Caco-2 (cell line): ENCODE measurements at regions not wholly inside any gene's neighbourhood (a gene's known extent, or its start where the extent isn't known, plus 50 kb on each side); places are given as distances from the start of the nearest gene placed in this dataset.

Source experiments
- BruUV-seq: library from RNA; stranded (reverse); fragments of 400-500 nt; replicated peaks from 2 replicates; lab custom pipeline; 2021; lab: Mats Ljungman, UMichigan
- CTCF ChIA-PET: fragments of 300-600 bp; sonication (Branson Sonifier 250); formaldehyde crosslinking; loops from one replicate; lab custom pipeline; 2022; ENCODE audit warnings: antibody characterized with exemption; lab: Charles Lee
- POLR2A ChIA-PET: fragments of 300-600 bp; sonication (Branson Sonifier 250); formaldehyde crosslinking; loops from one replicate; lab custom pipeline; 2022; ENCODE audit warnings: antibody characterized with exemption; lab: Charles Lee
- DNase-seq, 2 experiments: peaks; one replicate each; pipeline versions ENCODE4 v3.0.0 to v3.0.0-alpha.2; 2020 to 2022
- H3K27me3 ChIP-seq: replicated peaks from 2 replicates; pipeline ENCODE4 v1.6.0; 2011; ENCODE audit warnings: low read length; ENCODE audit not compliant: control insufficient read depth, insufficient read depth
- H3K36me3 ChIP-seq: 2 replicates; pipeline ENCODE4 v1.5.1; 2011; ENCODE audit warnings: low read length; ENCODE audit not compliant: control insufficient read depth, insufficient read depth
- H3K4me1 ChIP-seq: fragments of 250-450 bp; sonication (Bioruptor Pico); 2 replicates; pipeline ENCODE4 v1.5.1; 2020; ENCODE audit warnings: mild to moderate bottlenecking
- H3K4me3 ChIP-seq: 2 replicates; pipeline ENCODE4 v1.5.1; 2011; ENCODE audit warnings: low read depth, mild to moderate bottlenecking, control low read depth, low read length
- H3K9me3 ChIP-seq: fragments of 250-450 bp; sonication (Bioruptor Pico); 2 replicates; pipeline ENCODE4 v1.5.1; 2020; ENCODE audit warnings: mild to moderate bottlenecking, moderate library complexity
- H3K27ac Mint-ChIP-seq: one replicate; pipeline ENCODE4 v1.8.0; 2022; ENCODE audit warnings: mixed read lengths; ENCODE audit not compliant: unreplicated experiment
- H3K27me3 Mint-ChIP-seq: one replicate; pipeline ENCODE4 v1.8.0; 2022; ENCODE audit warnings: mixed read lengths; ENCODE audit not compliant: insufficient read depth, unreplicated experiment
- H3K36me3 Mint-ChIP-seq: one replicate; pipeline ENCODE4 v1.8.0; 2022; ENCODE audit warnings: mild to moderate bottlenecking, mixed read lengths; ENCODE audit not compliant: insufficient read depth, unreplicated experiment
- H3K4me1 Mint-ChIP-seq: one replicate; pipeline ENCODE4 v1.8.0; 2022; ENCODE audit warnings: low read depth, mixed read lengths; ENCODE audit not compliant: unreplicated experiment
- H3K4me3 Mint-ChIP-seq: one replicate; pipeline ENCODE4 v1.8.0; 2022; ENCODE audit warnings: mild to moderate bottlenecking, moderate library complexity, mixed read lengths; ENCODE audit not compliant: unreplicated experiment
- H3K9me3 Mint-ChIP-seq: one replicate; pipeline ENCODE4 v1.8.0; 2022; ENCODE audit warnings: mixed read lengths; ENCODE audit not compliant: unreplicated experiment
- CTCF ChIP-seq, 2 experiments: fragments of 200-600 bp in 1 of 2; IDR thresholded peaks; 1 replicate in 1 of 2; 2 replicates in 1 of 2; pipeline versions ENCODE4 v1.5.1 to v1.8.0; 2011 to 2022; ENCODE audit warnings: antibody characterized with exemption in 1 of 2, control low read depth in 1 of 2, inconsistent platforms in 1 of 2, low read depth in 1 of 2, low read length in 1 of 2, mild to moderate bottlenecking in 1 of 2, moderate library complexity in 1 of 2; ENCODE audit not compliant: insufficient read depth in 1 of 2, severe bottlenecking in 1 of 2, unreplicated experiment in 1 of 2
- intact Hi-C: fragments of 100-400 bp; cut with micrococcal nuclease; formaldehyde crosslinking; loops from one replicate; pipeline ENCODE4 v1.10.0; 2022; ENCODE audit not compliant: unreplicated experiment

- Mint-ChIP-seq H3K27me3 (no peaks in the 10 kb centered on the region), H3K4me3 (no peak overlapping the region), H3K4me1 (no peaks in the 10 kb centered on the region), H3K27ac (no peak overlapping the region), H3K9me3 (no peaks in the 10 kb centered on the region), H3K36me3 (no peaks in the 10 kb centered on the region)
- intact Hi-C loops: no loop called here
- BruUV-seq: no TSS peak
- no peaks in the 10 kb centered on the region for H3K36me3 ChIP-seq
- H3K9me3 ChIP-seq: no peaks in the 10 kb centered on the region
- H3K4me3 ChIP-seq: no peak overlapping the region
- DNase-seq: no peak
- TF ChIP-seq CTCF (IDR thresholded peaks at IDR 0.05; ENCODE audit: insufficient read depth in 1 of 2, low read depth in 1 of 2, low read length in 1 of 2, severe bottlenecking in 1 of 2, unreplicated experiment in 1 of 2): no peak
- peaks cover 1% of the 10 kb centered on the region; the same call in 1 of the 2 replicates for H3K27me3 ChIP-seq
- no peaks in the 10 kb centered on the region for H3K4me1 ChIP-seq
- CTCF ChIA-PET: no interaction called here
- POLR2A ChIA-PET: no interaction called here
Measured at GRCh38 chr17:69961501-69962145, 113.4 kb upstream of the KCNJ16 start.

DNA sequence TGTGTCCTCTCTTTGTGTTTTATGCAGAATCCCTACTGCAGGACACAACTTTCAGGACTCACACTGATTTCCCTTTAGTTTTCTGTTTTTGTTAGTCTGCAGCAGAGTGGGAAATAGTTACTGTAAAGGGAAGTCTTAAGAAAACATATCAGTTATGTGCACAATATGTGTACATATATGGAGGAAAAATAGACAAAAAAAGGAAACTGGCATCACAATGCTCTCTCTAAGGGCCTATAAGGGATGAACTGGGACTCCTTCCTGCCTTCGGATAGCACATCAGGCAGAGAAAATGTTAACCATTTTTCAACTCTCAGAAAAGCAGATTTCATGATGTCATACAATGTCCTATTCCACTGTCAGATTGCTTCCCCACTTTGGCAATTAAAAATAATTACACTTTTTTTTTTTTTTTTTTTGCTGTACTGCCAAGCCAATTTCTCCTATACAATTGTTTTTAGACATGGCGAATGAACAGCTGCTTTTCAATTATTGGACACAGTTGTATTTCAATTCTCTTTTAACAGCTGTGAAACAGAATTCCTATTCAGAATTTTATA is 112.5 kb upstream of the KCNJ16 start:
- H3K9me3 ChIP-seq: no peaks in the 10 kb centered on the region
- no peaks in the 10 kb centered on the region for H3K9me3 Mint-ChIP-seq
- no peaks in the 10 kb centered on the region for H3K4me1 Mint-ChIP-seq
- POLR2A ChIA-PET: no interaction called here
- intact Hi-C loops: no loop called here
- DNase-seq: no peak
- TF ChIP-seq CTCF (IDR thresholded peaks at IDR 0.05; ENCODE audit: insufficient read depth in 1 of 2, low read depth in 1 of 2, low read length in 1 of 2, severe bottlenecking in 1 of 2, unreplicated experiment in 1 of 2): no peak
- no peaks in the 10 kb centered on the region for H3K36me3 Mint-ChIP-seq
- H3K4me1 ChIP-seq: no peaks in the 10 kb centered on the region
- H3K36me3 ChIP-seq: no peaks in the 10 kb centered on the region
- CTCF ChIA-PET: no interaction called here
- peaks cover 1% of the 10 kb centered on the region; the same call in 1 of the 2 replicates for H3K27me3 ChIP-seq
- no peaks in the 10 kb centered on the region for H3K27me3 Mint-ChIP-seq
- H3K4me3 Mint-ChIP-seq: no peak overlapping the region
- H3K4me3 ChIP-seq: no peak overlapping the region
- BruUV-seq: no TSS peak
- no peak overlapping the region for H3K27ac Mint-ChIP-seq

GRCh38 chr17:69967910-69968411 is 107.1 kb upstream of the KCNJ16 start:
- CTCF ChIA-PET: no interaction called here
- no peak for TF ChIP-seq CTCF (IDR thresholded peaks at IDR 0.05; ENCODE audit: insufficient read depth in 1 of 2, low read depth in 1 of 2, low read length in 1 of 2, severe bottlenecking in 1 of 2, unreplicated experiment in 1 of 2)
- intact Hi-C loops: no loop called here
- no peaks in the 10 kb centered on the region for H3K27me3 Mint-ChIP-seq
- Histone ChIP-seq H3K36me3 (no peaks in the 10 kb centered on the region), H3K4me1 (no peaks in the 10 kb centered on the region), H3K4me3 (no peak overlapping the region), H3K27me3 (no peaks in the 10 kb centered on the region), H3K9me3 (no peaks in the 10 kb centered on the region)
- H3K4me1 Mint-ChIP-seq: no peaks in the 10 kb centered on the region
- H3K4me3 Mint-ChIP-seq: no peak overlapping the region
- H3K36me3 Mint-ChIP-seq: no peaks in the 10 kb centered on the region
- no peaks in the 10 kb centered on the region for H3K9me3 Mint-ChIP-seq
- DNase-seq: no peak
- POLR2A ChIA-PET: no interaction called here
- no TSS peak for BruUV-seq
- H3K27ac Mint-ChIP-seq: no peak overlapping the region
